DMS 273 (cell line): ENCODE measurements at regions not wholly inside any gene's neighbourhood (a gene's known extent, or its start where the extent isn't known, plus 50 kb on each side); places are given as distances from the start of the nearest gene placed in this dataset.
"Not testable (repeated sequence)": the region's sequence is repeated elsewhere in the genome, so short reads cannot be mapped to it uniquely, and the experiment has no call there.

Source experiments
- DNase-seq: peaks from one replicate; lab custom pipeline; 2025; ENCODE audit not compliant: unreplicated experiment; lab: John Stamatoyannopoulos, UW

GRCh38 chr7:49443515-49443914 lies 329.9 kb upstream of the VWC2 start:
- DNase-seq = no peak

- no peak for DNase-seq
Observed at GRCh38 chr7:49453486-49453885, 320.0 kb upstream of the VWC2 start.

GRCh38 chr7:49479441-49479840 lies 294.0 kb upstream of the VWC2 start:
- no peak for DNase-seq

GRCh38 chr7:49479936-49480544 lies 293.4 kb upstream of the VWC2 start:
- no peak for DNase-seq

GRCh38 chr7:49481075-49481474 lies 292.4 kb upstream of the VWC2 start:
- no peak for DNase-seq

- DNase-seq = peak; percentile 43
Observed at GRCh38 chr7:49483142-49483541, 290.3 kb upstream of the VWC2 start.

- DNase-seq = no peak
Observed at GRCh38 chr7:49486974-49487829, 286.2 kb upstream of the VWC2 start.

GRCh38 chr7:49487830-49488140 lies 285.7 kb upstream of the VWC2 start:
- DNase-seq = no peak

- DNase-seq = no peak
Observed at GRCh38 chr7:49488573-49488972, 284.9 kb upstream of the VWC2 start.

GRCh38 chr7:49497471-49497870 lies 276.0 kb upstream of the VWC2 start:
- no peak for DNase-seq

- no peak for DNase-seq
Observed at GRCh38 chr7:49500741-49501140, 272.7 kb upstream of the VWC2 start.

- not testable (repeated sequence) for DNase-seq
Observed at GRCh38 chr7:49507206-49507605, 266.2 kb upstream of the VWC2 start.

GRCh38 chr7:49513911-49514310 lies 259.5 kb upstream of the VWC2 start:
- no peak for DNase-seq

GRCh38 chr7:49520951-49521350 lies 252.5 kb upstream of the VWC2 start:
- no peak for DNase-seq

GRCh38 chr7:49522111-49522510 lies 251.3 kb upstream of the VWC2 start:
- no peak for DNase-seq

GRCh38 chr7:49523870-49524269 lies 249.6 kb upstream of the VWC2 start:
- no peak for DNase-seq

GRCh38 chr7:49527182-49527581 lies 246.3 kb upstream of the VWC2 start:
- no peak for DNase-seq

GRCh38 chr7:49530481-49530880 lies 243.0 kb upstream of the VWC2 start:
- DNase-seq = no peak

- DNase-seq = no peak
Observed at GRCh38 chr7:49563693-49564378, 209.6 kb upstream of the VWC2 start.

- DNase-seq = no peak
Observed at GRCh38 chr7:49564379-49564714, 209.1 kb upstream of the VWC2 start.

GRCh38 chr7:49577576-49577975 lies 195.9 kb upstream of the VWC2 start:
- DNase-seq = no peak

GRCh38 chr7:49579408-49579807 lies 194.0 kb upstream of the VWC2 start:
- no peak for DNase-seq
